Omental fat pad (tissue), 3 donors: ENCODE measurements at regions not wholly inside any gene's neighbourhood (a gene's known extent, or its start where the extent isn't known, plus 50 kb on each side); places are given as distances from the start of the nearest gene placed in this dataset.
A peak's percentile ranks its signal among the peaks of the same experiment; 100 is the strongest.

Source experiments
- ATAC-seq: fragments of 150-250 bp; one replicate; pipeline ENCODE4 v1.9.1; 2016; ENCODE audit warnings: mild to moderate bottlenecking, moderate library complexity; ENCODE audit not compliant: low FRiP score
- DNase-seq: peaks from one replicate; pipeline ENCODE4 v3.0.0-alpha.2; 2019; ENCODE audit warnings: low spot score
- TF ChIP-seq, protein P1 (sequence below), 3 donors: fragments of 450-650 bp; IDR thresholded peaks; one replicate each; pipeline ENCODE4 v1.5.1; 2016 to 2017; ENCODE audit warnings: antibody characterized with exemption in 3 of 3, mild to moderate bottlenecking in 3 of 3, moderate library complexity in 2 of 3

DNA sequence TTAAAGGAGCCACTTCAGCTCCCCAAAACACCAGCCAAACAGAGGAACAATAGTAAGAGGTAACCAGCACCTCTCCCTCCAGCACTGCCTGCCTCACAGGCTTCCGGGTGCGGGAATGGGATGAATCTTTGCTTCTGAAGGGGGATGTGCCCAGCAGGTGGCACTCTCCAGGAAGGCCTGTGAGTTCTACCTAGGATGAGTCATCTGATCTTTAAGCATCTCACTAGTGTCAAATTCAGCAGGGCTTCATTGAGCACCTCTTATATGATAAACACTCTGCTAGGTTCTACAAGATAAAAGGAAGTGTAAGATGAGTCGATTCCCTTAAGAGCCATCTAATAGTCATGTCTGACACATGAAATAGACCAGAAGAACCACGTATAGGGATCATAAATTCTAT, 237.4 kb upstream of the UMPS start:
- TF ChIP-seq, protein P1, sequence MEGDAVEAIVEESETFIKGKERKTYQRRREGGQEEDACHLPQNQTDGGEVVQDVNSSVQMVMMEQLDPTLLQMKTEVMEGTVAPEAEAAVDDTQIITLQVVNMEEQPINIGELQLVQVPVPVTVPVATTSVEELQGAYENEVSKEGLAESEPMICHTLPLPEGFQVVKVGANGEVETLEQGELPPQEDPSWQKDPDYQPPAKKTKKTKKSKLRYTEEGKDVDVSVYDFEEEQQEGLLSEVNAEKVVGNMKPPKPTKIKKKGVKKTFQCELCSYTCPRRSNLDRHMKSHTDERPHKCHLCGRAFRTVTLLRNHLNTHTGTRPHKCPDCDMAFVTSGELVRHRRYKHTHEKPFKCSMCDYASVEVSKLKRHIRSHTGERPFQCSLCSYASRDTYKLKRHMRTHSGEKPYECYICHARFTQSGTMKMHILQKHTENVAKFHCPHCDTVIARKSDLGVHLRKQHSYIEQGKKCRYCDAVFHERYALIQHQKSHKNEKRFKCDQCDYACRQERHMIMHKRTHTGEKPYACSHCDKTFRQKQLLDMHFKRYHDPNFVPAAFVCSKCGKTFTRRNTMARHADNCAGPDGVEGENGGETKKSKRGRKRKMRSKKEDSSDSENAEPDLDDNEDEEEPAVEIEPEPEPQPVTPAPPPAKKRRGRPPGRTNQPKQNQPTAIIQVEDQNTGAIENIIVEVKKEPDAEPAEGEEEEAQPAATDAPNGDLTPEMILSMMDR (IDR thresholded peaks at IDR 0.05), result no peak
- no peak for DNase-seq
- ATAC-seq, result peak; percentile 82

DNA sequence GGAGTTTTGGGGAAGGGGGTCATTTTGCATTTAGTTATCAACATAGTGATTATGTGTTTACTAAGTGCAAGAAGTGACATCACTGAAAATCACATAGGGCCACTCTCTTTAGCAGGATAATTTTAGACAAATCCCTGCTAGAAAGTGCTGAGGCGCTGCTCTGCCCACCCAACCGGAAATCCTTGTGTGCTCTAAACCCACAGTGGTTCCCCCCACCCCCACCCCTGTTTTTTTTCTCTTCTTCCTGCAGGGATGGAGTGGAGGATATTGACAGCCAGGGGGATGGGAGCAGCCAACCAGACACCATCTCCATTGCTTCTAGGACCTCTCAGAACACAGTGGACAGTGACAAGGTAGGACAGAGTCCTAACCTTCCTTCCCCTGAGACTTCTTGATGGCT, 234.2 kb upstream of the UMPS start:
- DNase-seq, result no peak
- ATAC-seq, result no peak
- TF ChIP-seq, protein P1 (IDR thresholded peaks at IDR 0.05), result no peak

- DNase-seq, result no peak
- no peak for ATAC-seq
- TF ChIP-seq, protein P1 (IDR thresholded peaks at IDR 0.05), result no peak
Observed at GRCh38 chr3:124497487-124497886, 232.8 kb upstream of the UMPS start.

DNA sequence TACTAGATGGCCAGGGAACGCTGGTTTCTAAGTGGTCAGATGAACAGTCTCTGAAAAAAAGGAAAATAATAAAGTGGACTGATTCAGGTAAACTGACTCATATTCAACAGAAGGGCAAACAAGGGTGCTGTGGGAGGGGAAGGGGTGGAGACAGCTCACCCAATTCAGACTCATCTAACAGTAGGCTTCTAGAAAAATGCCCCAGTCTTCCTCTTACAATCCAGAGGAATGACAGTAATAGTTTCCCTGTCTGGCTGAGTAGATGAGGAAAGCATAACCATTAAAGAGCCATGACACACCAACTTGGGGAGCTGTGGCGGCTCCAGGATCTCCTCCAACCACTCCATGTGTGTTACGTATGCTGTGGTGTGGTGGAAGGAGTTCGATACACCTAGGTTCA, 231.4 kb upstream of the UMPS start:
- ATAC-seq, result no peak
- no peak for DNase-seq
- TF ChIP-seq, protein P1 (IDR thresholded peaks at IDR 0.05), result no peak

GRCh38 chr3:124504332-124505059, 225.8 kb upstream of the UMPS start:
- DNase-seq, result no peak
- ATAC-seq, result peak; percentile 94
- TF ChIP-seq, protein P1 (IDR thresholded peaks at IDR 0.05), result no peak

DNA sequence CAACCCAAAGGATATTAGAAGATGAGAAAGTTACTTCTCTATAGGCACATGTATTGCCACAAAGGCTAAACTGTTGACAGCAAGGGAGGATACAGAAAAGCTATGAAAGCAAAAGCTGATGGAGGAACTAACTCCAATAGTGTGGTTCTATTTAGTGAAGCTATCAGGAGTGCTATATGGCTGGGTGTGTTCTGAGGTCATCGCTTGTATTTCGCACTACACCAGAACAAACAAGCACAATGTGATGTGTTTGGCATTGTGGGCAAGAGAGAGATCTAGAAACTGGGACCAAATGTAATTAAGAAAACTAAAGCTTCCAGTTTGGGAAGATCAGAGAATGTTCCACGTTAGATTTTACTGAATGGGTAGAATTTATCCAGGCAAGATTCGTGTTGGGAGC, 220.4 kb upstream of the UMPS start:
- TF ChIP-seq, protein P1 (IDR thresholded peaks at IDR 0.05), result no peak
- DNase-seq (no peak), ATAC-seq (no peak)

DNA sequence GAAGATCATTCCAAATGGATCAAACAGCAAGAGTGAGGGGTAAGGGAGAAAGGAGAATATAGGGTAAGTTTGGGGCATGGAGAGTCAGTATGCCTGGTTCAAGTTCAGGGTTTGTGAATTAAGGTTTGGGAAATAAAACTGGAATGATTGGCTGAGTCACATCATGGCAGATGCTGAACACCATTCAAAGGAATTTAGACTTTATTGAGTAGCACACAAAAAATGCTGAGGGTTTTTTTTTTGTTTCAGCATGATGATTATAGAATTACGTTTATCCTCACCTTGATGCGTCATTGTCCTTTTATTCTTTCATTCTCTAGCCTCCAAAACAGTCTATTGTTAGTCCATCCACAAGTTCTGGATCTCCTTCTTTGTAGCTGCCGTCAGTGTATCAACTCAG, 220.0 kb upstream of the UMPS start:
- TF ChIP-seq, protein P1 (IDR thresholded peaks at IDR 0.05), result no peak
- ATAC-seq (no peak), DNase-seq (no peak)
